PC-9 (cell line): ENCODE measurements at regions not wholly inside any gene's neighbourhood (a gene's known extent, or its start where the extent isn't known, plus 50 kb on each side); places are given as distances from the start of the nearest gene placed in this dataset.

Source experiments
- BruUV-seq: library from RNA; stranded (reverse); fragments of 400-500 nt; replicated peaks from 2 replicates; lab custom pipeline; 2021; lab: Mats Ljungman, UMichigan
- CTCF ChIA-PET: fragments of 300-600 bp; sonication (Branson Sonifier 250); formaldehyde crosslinking; loops from one replicate; lab custom pipeline; 2022; ENCODE audit warnings: antibody characterized with exemption; lab: Charles Lee
- POLR2A ChIA-PET: fragments of 300-600 bp; sonication (Branson Sonifier 250); formaldehyde crosslinking; loops from one replicate; lab custom pipeline; 2022; ENCODE audit warnings: antibody characterized with exemption; ENCODE audit not compliant: unreplicated experiment; lab: Charles Lee
- DNase-seq, 2 experiments: peaks; one replicate each; pipeline versions ENCODE4 v3.0.0 to v3.0.0-alpha.2; 2015 to 2022; ENCODE audit warnings: mixed read lengths in 1 of 2
- H2AFZ ChIP-seq: fragments of 200-600 bp; sonication (generic); 2 replicates; pipeline ENCODE4 v1.8.1; 2017; ENCODE audit warnings: antibody characterized with exemption
- H3F3A ChIP-seq: fragments of 200-600 bp; sonication (generic); 2 replicates; pipeline ENCODE4 v1.8.1; 2017; ENCODE audit warnings: antibody characterized with exemption, mild to moderate bottlenecking, low read depth; ENCODE audit not compliant: insufficient read depth
- H3K27ac ChIP-seq: fragments of 200-600 bp; sonication (generic); 2 replicates; pipeline ENCODE4 v1.6.1; 2016; ENCODE audit warnings: mixed run types
- H3K27me3 ChIP-seq: fragments of 200-600 bp; sonication (generic); 2 replicates; pipeline ENCODE4 v1.6.1; 2016; ENCODE audit warnings: low read depth, mixed run types; ENCODE audit not compliant: insufficient read depth
- H3K36me3 ChIP-seq: fragments of 200-600 bp; sonication (generic); 2 replicates; pipeline ENCODE4 v1.6.1; 2016; ENCODE audit warnings: low read depth, mixed run types
- H3K4me1 ChIP-seq: fragments of 200-600 bp; sonication (generic); replicated peaks from 2 replicates; pipeline ENCODE4 v1.6.1; 2016; ENCODE audit warnings: mixed run types; ENCODE audit not compliant: insufficient read depth
- H3K4me2 ChIP-seq: fragments of 200-600 bp; sonication (generic); 2 replicates; pipeline ENCODE4 v1.6.1; 2017; ENCODE audit warnings: mixed run types
- H3K4me3 ChIP-seq: fragments of 200-600 bp; sonication (generic); 2 replicates; pipeline ENCODE4 v1.6.1; 2016; ENCODE audit warnings: mixed run types
- H3K79me2 ChIP-seq: fragments of 200-600 bp; sonication (generic); 2 replicates; pipeline ENCODE4 v1.6.1; 2017; ENCODE audit warnings: low read depth, mixed run types
- H3K9me2 ChIP-seq: fragments of 200-600 bp; sonication (generic); 2 replicates; pipeline ENCODE4 v1.8.1; 2017; ENCODE audit warnings: mild to moderate bottlenecking; ENCODE audit not compliant: insufficient read depth
- H3K9me3 ChIP-seq: fragments of 200-600 bp; sonication (generic); 2 replicates; pipeline ENCODE4 v1.8.1; 2016; ENCODE audit warnings: low read depth; ENCODE audit not compliant: insufficient read depth
- H4K20me1 ChIP-seq: fragments of 200-600 bp; sonication (generic); 2 replicates; pipeline ENCODE4 v1.8.1; 2017; ENCODE audit not compliant: insufficient read depth
- EZH2 ChIP-seq: fragments of 200-600 bp; sonication (generic); IDR thresholded peaks from 2 replicates; pipeline ENCODE4 v1.8.0; 2017; ENCODE audit warnings: antibody characterized with exemption, low read depth
- intact Hi-C: fragments of 100-400 bp; cut with micrococcal nuclease; formaldehyde crosslinking; loops from one replicate; pipeline ENCODE4 v1.10.0; 2022; ENCODE audit not compliant: unreplicated experiment
- TF ChIP-seq, protein P1 (sequence below): fragments of 200-600 bp; sonication (generic); conservative IDR thresholded peaks from 2 replicates; pipeline ENCODE4 v1.6.1; 2017; ENCODE audit warnings: mixed run types, antibody characterized with exemption, mild to moderate bottlenecking, moderate library complexity

DNA sequence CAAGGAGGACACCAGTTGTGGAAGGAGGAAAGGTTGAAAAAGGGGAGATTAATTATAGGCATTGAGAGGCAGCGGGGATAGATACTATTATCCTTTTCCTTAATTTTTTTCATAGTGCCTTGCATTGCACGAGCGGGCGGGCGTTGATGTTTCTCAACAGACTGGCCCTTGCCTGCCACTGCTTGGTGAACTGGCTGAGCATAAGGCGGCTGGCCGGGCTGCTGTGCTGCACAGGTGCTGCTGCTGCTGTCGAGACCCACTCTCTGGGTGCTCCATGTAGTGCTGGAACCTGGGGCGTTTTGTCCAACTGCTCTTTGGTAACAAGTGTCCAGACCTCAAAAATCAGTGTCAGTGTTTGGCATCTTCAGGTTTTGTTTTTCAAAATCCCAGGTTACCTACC lies 83.3 kb upstream of the PAQR3 start:
- intact Hi-C loops: no loop called here
- H3K79me2 ChIP-seq: no peaks in the 10 kb centered on the region
- H3K4me3 ChIP-seq: no peak overlapping the region
- no peak for DNase-seq
- no peak for TF ChIP-seq EZH2
- TF ChIP-seq, protein P1, sequence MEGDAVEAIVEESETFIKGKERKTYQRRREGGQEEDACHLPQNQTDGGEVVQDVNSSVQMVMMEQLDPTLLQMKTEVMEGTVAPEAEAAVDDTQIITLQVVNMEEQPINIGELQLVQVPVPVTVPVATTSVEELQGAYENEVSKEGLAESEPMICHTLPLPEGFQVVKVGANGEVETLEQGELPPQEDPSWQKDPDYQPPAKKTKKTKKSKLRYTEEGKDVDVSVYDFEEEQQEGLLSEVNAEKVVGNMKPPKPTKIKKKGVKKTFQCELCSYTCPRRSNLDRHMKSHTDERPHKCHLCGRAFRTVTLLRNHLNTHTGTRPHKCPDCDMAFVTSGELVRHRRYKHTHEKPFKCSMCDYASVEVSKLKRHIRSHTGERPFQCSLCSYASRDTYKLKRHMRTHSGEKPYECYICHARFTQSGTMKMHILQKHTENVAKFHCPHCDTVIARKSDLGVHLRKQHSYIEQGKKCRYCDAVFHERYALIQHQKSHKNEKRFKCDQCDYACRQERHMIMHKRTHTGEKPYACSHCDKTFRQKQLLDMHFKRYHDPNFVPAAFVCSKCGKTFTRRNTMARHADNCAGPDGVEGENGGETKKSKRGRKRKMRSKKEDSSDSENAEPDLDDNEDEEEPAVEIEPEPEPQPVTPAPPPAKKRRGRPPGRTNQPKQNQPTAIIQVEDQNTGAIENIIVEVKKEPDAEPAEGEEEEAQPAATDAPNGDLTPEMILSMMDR: no peak
- ChIA-PET POLR2A (no interaction called here), CTCF (no interaction called here)
- H2AFZ ChIP-seq: no peak overlapping the region
- H3K36me3 ChIP-seq: no peaks in the 10 kb centered on the region
- no peaks in the 10 kb centered on the region for H3K9me3 ChIP-seq
- no peak overlapping the region for H3K27ac ChIP-seq
- no peak overlapping the region for H3K4me2 ChIP-seq
- H3F3A ChIP-seq: no peaks in the 10 kb centered on the region
- no peaks in the 10 kb centered on the region for H3K27me3 ChIP-seq
- no peaks in the 10 kb centered on the region for H3K4me1 ChIP-seq
- H3K9me2 ChIP-seq: no peaks in the 10 kb centered on the region
- no TSS peak for BruUV-seq
- no peaks in the 10 kb centered on the region for H4K20me1 ChIP-seq

DNA sequence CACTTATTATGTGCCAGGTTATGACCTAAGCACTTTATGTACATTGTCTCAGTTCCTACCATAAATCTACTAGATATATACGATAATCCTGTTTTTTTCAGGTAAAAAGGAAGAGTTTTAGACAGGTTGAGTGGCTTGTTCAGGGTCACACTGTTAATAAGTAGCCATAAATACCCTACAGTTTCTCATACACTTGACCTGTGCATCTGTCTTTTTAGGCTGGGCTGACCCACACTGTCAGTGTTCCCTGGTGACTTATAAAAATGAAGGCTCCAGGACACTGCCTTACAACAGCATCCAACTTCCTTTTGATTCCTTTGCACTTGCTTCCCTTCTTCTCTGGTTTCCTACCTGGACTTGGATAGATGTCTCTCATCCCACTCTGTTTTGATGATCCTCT lies 78.2 kb upstream of the PAQR3 start:
- CTCF ChIA-PET: no interaction called here

DNA sequence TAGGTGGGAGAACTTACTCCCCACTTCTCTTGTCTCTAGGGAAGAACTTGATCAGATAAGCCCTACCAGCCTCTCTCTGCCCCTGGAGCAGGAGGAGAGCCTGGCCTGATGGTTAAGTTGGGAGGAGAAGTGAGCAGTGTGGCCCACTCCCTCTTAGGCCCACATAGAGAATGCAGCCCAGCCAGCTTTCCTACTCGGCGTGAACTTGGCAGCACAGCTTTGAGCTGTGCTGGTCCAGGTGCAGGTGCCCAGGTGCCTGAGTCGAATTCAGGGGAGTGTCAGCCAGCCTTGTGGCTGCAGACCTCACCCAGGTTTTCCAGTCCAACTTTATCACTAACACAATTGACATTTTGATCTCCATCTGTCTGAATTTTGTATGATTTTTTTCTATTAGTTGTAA lies 77.6 kb upstream of the PAQR3 start:
- CTCF ChIA-PET: no interaction called here
- Histone ChIP-seq H3F3A (no peaks in the 10 kb centered on the region), H3K27me3 (no peaks in the 10 kb centered on the region), H3K9me2 (no peaks in the 10 kb centered on the region), H2AFZ (no peak overlapping the region), H3K4me2 (no peak overlapping the region), H3K79me2 (no peaks in the 10 kb centered on the region), H3K9me3 (no peaks in the 10 kb centered on the region), H3K27ac (no peak overlapping the region), H3K4me3 (no peak overlapping the region), H3K36me3 (no peaks in the 10 kb centered on the region), H3K4me1 (no peaks in the 10 kb centered on the region), H4K20me1 (no peaks in the 10 kb centered on the region)
- no peak for TF ChIP-seq EZH2
- TF ChIP-seq, protein P1: no peak
- intact Hi-C loops: no loop called here
- DNase-seq: no peak
- POLR2A ChIA-PET: no interaction called here
- BruUV-seq: no TSS peak

More for the DNA sequence above, 78.2 kb upstream of the PAQR3 start:
- H2AFZ ChIP-seq: no peak overlapping the region
- H3K9me2 ChIP-seq: no peaks in the 10 kb centered on the region
- H3K4me2 ChIP-seq: no peak overlapping the region
- no peaks in the 10 kb centered on the region for H4K20me1 ChIP-seq
- H3K4me3 ChIP-seq: no peak overlapping the region
- no peak for DNase-seq
- intact Hi-C loops: no loop called here
- BruUV-seq: no TSS peak
- no peaks in the 10 kb centered on the region for H3K4me1 ChIP-seq
- H3F3A ChIP-seq: no peaks in the 10 kb centered on the region
- H3K9me3 ChIP-seq: no peaks in the 10 kb centered on the region
- no peaks in the 10 kb centered on the region for H3K36me3 ChIP-seq
- no peaks in the 10 kb centered on the region for H3K27me3 ChIP-seq
- no peak overlapping the region for H3K27ac ChIP-seq
- TF ChIP-seq EZH2: no peak
- TF ChIP-seq, protein P1: no peak
- POLR2A ChIA-PET: no interaction called here
- H3K79me2 ChIP-seq: no peaks in the 10 kb centered on the region
